Peyer's patch (tissue), 4 donors: ENCODE measurements at regions not wholly inside any gene's neighbourhood (a gene's known extent, or its start where the extent isn't known, plus 50 kb on each side); places are given as distances from the start of the nearest gene placed in this dataset.

Experiments used
- DNase-seq, 3 donors: peaks; one replicate each; pipeline ENCODE4 v3.0.0-alpha.2; 2017 to 2019
- H3K27ac ChIP-seq, 4 donors: fragments of 200-600 bp; sonication (generic); one replicate each; pipeline ENCODE4 v1.5.1; 2016 to 2019
- H3K27me3 ChIP-seq, 2 donors: fragments of 200-600 bp; sonication (generic); one replicate each; pipeline ENCODE4 v1.5.1; 2019
- H3K36me3 ChIP-seq, 3 donors: fragments of 200-600 bp; sonication (generic); one replicate each; pipeline ENCODE4 v1.5.1; 2016 to 2019
- H3K4me1 ChIP-seq, 4 donors: fragments of 200-600 bp; sonication (generic); one replicate each; pipeline ENCODE4 v1.5.1; 2016 to 2019
- H3K4me3 ChIP-seq, 4 donors: fragments of 200-600 bp; sonication (generic); 1 replicate in 3 of 4; 2 replicates in 1 of 4; pipeline ENCODE4 v1.5.1; 2016 to 2019; ENCODE audit warnings: mild to moderate bottlenecking in 1 of 4
- H3K9me3 ChIP-seq, 4 donors: fragments of 200-600 bp; sonication (generic); one replicate each; pipeline ENCODE4 v1.5.1; 2016 to 2019; ENCODE audit warnings: mild to moderate bottlenecking in 1 of 4
- POLR2A ChIP-seq, 2 donors: fragments of 450-650 bp; IDR thresholded peaks; one replicate each; pipeline ENCODE4 v1.5.1; 2017; ENCODE audit warnings: antibody characterized with exemption in 2 of 2, mild to moderate bottlenecking in 2 of 2, moderate library complexity in 2 of 2
- TF ChIP-seq, protein P1 (sequence below), 6 experiments: fragments of 450-650 bp in 4 of 6; fragments of 200-600 bp in 2 of 6; sonication (generic) in 1 of 6; IDR thresholded peaks; one replicate each; pipeline ENCODE4 v1.5.1; 2017 to 2019; ENCODE audit warnings: antibody characterized with exemption in 6 of 6, mild to moderate bottlenecking in 3 of 6, moderate library complexity in 1 of 6

DNA sequence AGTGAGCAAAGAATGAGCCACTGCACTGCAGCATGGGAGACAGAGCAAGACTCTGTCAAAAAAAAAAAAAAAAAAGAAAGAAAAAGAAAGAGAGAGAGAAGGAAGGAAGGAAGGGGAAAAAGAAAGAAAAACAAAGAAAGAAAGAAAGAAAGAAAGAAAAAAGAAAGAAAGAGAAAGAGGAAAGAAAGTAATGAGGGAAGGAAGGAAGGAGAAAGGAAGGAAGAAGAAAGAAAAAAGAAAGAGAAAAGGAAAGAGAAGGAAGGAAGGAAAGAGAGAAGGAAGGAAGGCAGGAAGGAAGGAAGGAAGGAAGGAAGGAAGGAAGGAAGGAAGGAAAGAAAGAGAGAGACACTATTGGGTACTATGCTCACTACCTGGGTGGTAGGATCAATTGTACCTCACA is 122.2 kb upstream of the ERCC4 start:
- Histone ChIP-seq H3K27ac (no peak overlapping the region), H3K9me3 (no peaks in the 10 kb centered on the region), H3K4me3 (no peak overlapping the region), H3K36me3 (no peaks in the 10 kb centered on the region), H3K27me3 (no peaks in the 10 kb centered on the region), H3K4me1 (no peaks in the 10 kb centered on the region)
- TF ChIP-seq POLR2A (IDR thresholded peaks at IDR 0.05): no peak
- TF ChIP-seq, protein P1, sequence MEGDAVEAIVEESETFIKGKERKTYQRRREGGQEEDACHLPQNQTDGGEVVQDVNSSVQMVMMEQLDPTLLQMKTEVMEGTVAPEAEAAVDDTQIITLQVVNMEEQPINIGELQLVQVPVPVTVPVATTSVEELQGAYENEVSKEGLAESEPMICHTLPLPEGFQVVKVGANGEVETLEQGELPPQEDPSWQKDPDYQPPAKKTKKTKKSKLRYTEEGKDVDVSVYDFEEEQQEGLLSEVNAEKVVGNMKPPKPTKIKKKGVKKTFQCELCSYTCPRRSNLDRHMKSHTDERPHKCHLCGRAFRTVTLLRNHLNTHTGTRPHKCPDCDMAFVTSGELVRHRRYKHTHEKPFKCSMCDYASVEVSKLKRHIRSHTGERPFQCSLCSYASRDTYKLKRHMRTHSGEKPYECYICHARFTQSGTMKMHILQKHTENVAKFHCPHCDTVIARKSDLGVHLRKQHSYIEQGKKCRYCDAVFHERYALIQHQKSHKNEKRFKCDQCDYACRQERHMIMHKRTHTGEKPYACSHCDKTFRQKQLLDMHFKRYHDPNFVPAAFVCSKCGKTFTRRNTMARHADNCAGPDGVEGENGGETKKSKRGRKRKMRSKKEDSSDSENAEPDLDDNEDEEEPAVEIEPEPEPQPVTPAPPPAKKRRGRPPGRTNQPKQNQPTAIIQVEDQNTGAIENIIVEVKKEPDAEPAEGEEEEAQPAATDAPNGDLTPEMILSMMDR (IDR thresholded peaks at IDR 0.05): no peak
- DNase-seq: no peak

DNA sequence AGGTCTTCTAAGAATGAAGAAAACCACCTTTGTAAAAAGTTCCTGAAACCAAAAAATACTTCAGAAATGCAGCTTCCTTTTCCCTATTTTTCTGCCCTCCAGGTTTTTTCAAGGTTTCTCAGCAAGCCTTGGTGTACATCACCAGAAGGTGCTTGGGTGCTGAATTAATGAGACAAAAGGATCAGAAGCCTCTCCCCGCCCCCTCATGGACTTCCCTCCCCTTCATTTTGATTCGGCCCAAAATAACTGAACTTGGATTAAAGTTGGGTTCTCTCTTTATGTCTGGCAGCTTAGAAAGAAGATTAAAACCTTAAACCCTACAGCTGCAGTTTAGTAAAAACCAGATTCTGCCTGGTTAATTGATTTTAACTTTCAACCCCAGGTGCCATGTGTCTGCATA is 121.7 kb upstream of the ERCC4 start:
- Histone ChIP-seq H3K4me3 (no peak overlapping the region), H3K36me3 (no peaks in the 10 kb centered on the region), H3K27ac (no peak overlapping the region), H3K4me1 (no peaks in the 10 kb centered on the region), H3K9me3 (no peaks in the 10 kb centered on the region), H3K27me3 (no peaks in the 10 kb centered on the region)
- no peak for DNase-seq
- TF ChIP-seq, protein P1 (IDR thresholded peaks at IDR 0.05): no peak
- TF ChIP-seq POLR2A (IDR thresholded peaks at IDR 0.05): no peak

DNA sequence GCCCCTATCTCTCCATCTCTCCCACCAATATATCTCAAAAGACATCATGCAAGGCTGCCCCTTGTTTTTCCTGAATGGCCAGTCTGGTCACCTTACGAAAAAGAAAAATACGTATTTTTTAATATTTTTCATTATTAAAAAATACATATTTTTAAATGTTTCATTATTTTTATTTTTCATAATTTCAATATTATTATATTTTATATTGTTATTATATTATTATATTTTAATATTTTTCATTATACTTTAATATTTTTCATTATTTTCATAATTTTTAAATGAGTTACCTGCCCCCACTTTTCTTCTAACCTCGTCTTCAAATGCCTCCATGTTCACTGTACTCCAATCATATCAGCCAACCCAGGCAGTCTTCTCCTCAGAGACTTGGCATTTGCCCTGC is 116.0 kb upstream of the ERCC4 start:
- DNase-seq: no peak

DNA sequence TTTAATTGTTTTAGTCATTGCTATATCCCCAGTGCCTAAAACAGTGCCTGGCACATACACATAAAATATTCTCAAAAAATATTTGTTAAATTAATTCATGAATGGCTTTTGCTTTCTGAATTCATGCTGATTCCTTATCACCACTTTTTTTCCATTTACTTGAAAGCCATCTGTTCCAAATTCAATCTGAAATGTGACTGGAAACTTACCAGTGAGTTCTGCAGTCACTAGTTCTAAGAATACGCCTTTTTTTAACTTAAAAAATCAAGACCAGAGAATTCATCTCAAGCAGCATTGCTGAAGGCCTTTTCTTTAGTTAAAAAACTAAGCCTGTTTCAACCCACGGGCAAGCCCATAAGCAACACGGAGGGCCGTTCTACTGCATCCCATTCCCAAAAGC is 114.0 kb upstream of the ERCC4 start:
- Histone ChIP-seq H3K36me3 (no peaks in the 10 kb centered on the region), H3K4me1 (no peaks in the 10 kb centered on the region), H3K27ac (no peak overlapping the region), H3K9me3 (no peaks in the 10 kb centered on the region), H3K4me3 (no peak overlapping the region), H3K27me3 (no peaks in the 10 kb centered on the region)
- no peak for DNase-seq
- TF ChIP-seq, protein P1 (IDR thresholded peaks at IDR 0.05): no peak
- TF ChIP-seq POLR2A (IDR thresholded peaks at IDR 0.05): no peak

More for the DNA sequence above, 116.0 kb upstream of the ERCC4 start:
- Histone ChIP-seq H3K27me3 (no peaks in the 10 kb centered on the region), H3K9me3 (no peaks in the 10 kb centered on the region), H3K27ac (no peak overlapping the region), H3K4me3 (no peak overlapping the region), H3K36me3 (no peaks in the 10 kb centered on the region), H3K4me1 (no peaks in the 10 kb centered on the region)
- TF ChIP-seq POLR2A (IDR thresholded peaks at IDR 0.05): no peak
- TF ChIP-seq, protein P1 (IDR thresholded peaks at IDR 0.05): no peak

DNA sequence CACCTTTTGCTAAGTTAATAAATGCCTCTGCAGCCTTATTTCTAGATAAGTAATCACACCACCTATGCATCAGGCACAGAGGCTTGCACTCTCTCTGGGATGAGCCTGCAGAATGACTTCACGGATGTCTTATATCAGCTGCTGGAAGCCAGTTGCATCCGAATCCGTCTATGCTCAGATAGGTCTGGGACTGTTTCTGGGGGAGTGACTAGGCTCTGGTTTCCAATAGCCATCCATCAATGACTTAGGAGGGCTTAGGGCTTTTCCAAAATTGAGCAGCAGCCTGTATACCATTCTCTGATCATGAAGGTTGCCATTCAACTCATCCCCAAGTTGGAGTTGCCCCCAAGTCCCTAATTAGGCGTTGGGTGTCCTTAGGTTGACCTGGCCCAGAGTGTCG is 113.3 kb upstream of the ERCC4 start:
- no peaks in the 10 kb centered on the region for H3K9me3 ChIP-seq
- no peak for DNase-seq
- H3K4me1 ChIP-seq: no peaks in the 10 kb centered on the region
- no peak overlapping the region for H3K27ac ChIP-seq
- H3K27me3 ChIP-seq: no peaks in the 10 kb centered on the region
- H3K36me3 ChIP-seq: no peaks in the 10 kb centered on the region
- H3K4me3 ChIP-seq: no peak overlapping the region
- no peak for TF ChIP-seq POLR2A (IDR thresholded peaks at IDR 0.05)
- TF ChIP-seq, protein P1 (IDR thresholded peaks at IDR 0.05): no peak

DNA sequence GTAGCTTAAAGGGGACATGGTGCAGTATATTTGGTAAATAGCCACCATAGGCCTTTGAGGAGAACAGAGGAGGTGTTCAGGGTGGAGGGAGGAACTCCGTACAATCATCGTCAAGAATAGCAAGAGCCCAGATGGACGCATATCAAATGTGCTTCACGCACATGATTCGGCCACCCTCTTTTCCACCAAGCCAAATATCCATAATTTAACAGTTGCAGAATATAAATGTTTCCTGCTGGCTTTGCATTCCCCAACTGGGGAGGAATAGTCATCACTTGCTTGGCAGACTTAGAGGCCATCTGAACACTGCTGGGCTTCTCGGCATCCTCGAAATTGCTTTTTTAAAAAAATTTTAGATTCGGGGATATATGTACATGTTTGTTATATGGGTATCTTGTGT is 111.9 kb upstream of the ERCC4 start:
- no peak for DNase-seq
- Histone ChIP-seq H3K4me1 (no peaks in the 10 kb centered on the region), H3K4me3 (no peak overlapping the region), H3K27me3 (no peaks in the 10 kb centered on the region), H3K27ac (no peak overlapping the region), H3K36me3 (no peaks in the 10 kb centered on the region), H3K9me3 (no peaks in the 10 kb centered on the region)
- TF ChIP-seq POLR2A (IDR thresholded peaks at IDR 0.05): no peak
- TF ChIP-seq, protein P1 (IDR thresholded peaks at IDR 0.05): no peak
